ENCODE measurements at regions not wholly inside any gene's neighbourhood (a gene's known extent, or its start where the extent isn't known, plus 50 kb on each side); places are given as distances from the start of the nearest gene placed in this dataset.

GRCh38 chr9:29966247-29966646 lies 2393.0 kb upstream of the C9orf72 start:
- Histone ChIP-seq H2BK12ac (ENCODE audit: low read depth, low read length) (no peak overlapping the region), H2BK5ac (ENCODE audit: low read depth, low read length) (no peak overlapping the region), H3K18ac (ENCODE audit: extremely low read depth, low read length) (no peak overlapping the region), H3K4me3 (ENCODE audit: extremely low read depth in 1 of 4, insufficient read depth in 2 of 4, low read depth in 3 of 4, low read length in 4 of 4) (no peak overlapping the region), H3K79me2 (ENCODE audit: control insufficient read depth in 1 of 2, insufficient read depth in 2 of 2, low read length in 2 of 2) (no peaks in the 10 kb centered on the region), H3K9ac (replicated peaks in 1 of 4; ENCODE audit: extremely low read depth in 1 of 4, low read depth in 3 of 4, low read length in 3 of 4) (no peak overlapping the region), H4K20me1 (replicated peaks in 1 of 2; ENCODE audit: control insufficient read depth in 1 of 2, insufficient read depth in 2 of 2, low read length in 2 of 2) (no peaks in the 10 kb centered on the region), H2BK15ac (ENCODE audit: low read length) (no peak overlapping the region), H2AFZ (ENCODE audit: low read length) (no peak overlapping the region), H3K9me3 (ENCODE audit: insufficient read depth in 2 of 2, low read depth in 1 of 2, low read length in 1 of 2) (no peaks in the 10 kb centered on the region), H3K27me3 (replicated peaks in 1 of 4; ENCODE audit: control insufficient read depth in 3 of 4, extremely low read depth in 1 of 4, insufficient read depth in 3 of 4, low read length in 3 of 4) (no peaks in the 10 kb centered on the region), H3K79me1 (ENCODE audit: low read depth, low read length) (no peaks in the 10 kb centered on the region), H3K23ac (ENCODE audit: insufficient read length) (no peak overlapping the region), H3K4me2 (ENCODE audit: insufficient read depth in 1 of 2, low read depth in 2 of 2, low read length in 2 of 2) (no peak overlapping the region), H4K5ac (ENCODE audit: insufficient read length, low read depth, low read length) (no peak overlapping the region), H3K23me2 (ENCODE audit: low read depth, low read length) (no peaks in the 10 kb centered on the region), H2BK20ac (ENCODE audit: low read length) (no peak overlapping the region), H3K14ac (ENCODE audit: insufficient read length) (no peak overlapping the region), H2AK5ac (ENCODE audit: low read depth, low read length) (no peak overlapping the region), H3K36me3 (ENCODE audit: control insufficient read depth in 2 of 4, insufficient read depth in 4 of 4, low read length in 3 of 4) (no peaks in the 10 kb centered on the region), H3K4me1 (replicated peaks in 1 of 4; ENCODE audit: control insufficient read depth in 3 of 4, insufficient read depth in 4 of 4, low read length in 3 of 4) (no peaks in the 10 kb centered on the region), H4K8ac (ENCODE audit: extremely low read depth, insufficient read depth, low read length) (no peak overlapping the region), H3K56ac (replicated peaks; ENCODE audit: insufficient read length, low read depth, low read length) (no peak overlapping the region), H2BK120ac (replicated peaks; ENCODE audit: low read depth, low read length) (no peak overlapping the region), H4K91ac (replicated peaks; ENCODE audit: insufficient read length, low read length) (no peak overlapping the region), H3K27ac (ENCODE audit: low read depth, low read length) (no peak overlapping the region), H3K4ac (replicated peaks; ENCODE audit: insufficient read length, low read depth, low read length) (no peak overlapping the region)
- WGBS, 2 experiments (ENCODE audit: extremely low coverage in 1 of 2, insufficient coverage in 1 of 2, insufficient read length in 1 of 2, insufficient replicate concordance in 2 of 2, low coverage in 1 of 2, low lambda C conversion rate in 2 of 2, missing lambda C conversion rate in 1 of 2): 94% methylated on average over 2 of the region's 2 CpGs; no CpG with 5 or more reads in 1 of the 2 experiments
- FAIRE-seq: no peak
- DNase-seq (ENCODE audit: low read depth in 1 of 2, low spot score in 2 of 2): no peak
- POLR2A ChIA-PET (ENCODE audit: partially characterized antibody): no interaction called here
- CTCF ChIA-PET (ENCODE audit: partially characterized antibody): no interaction called here
- TF ChIP-seq SRF (IDR thresholded peaks at IDR 0.05; ENCODE audit: low read depth, low read length) (no peak), SP1 (IDR thresholded peaks at IDR 0.05; ENCODE audit: low read depth, low read length) (no peak)
